ENCODE measurements at regions not wholly inside any gene's neighbourhood (a gene's known extent, or its start where the extent isn't known, plus 50 kb on each side); places are given as distances from the start of the nearest gene placed in this dataset.

- Histone ChIP-seq H3K4me1 (ENCODE audit: control insufficient read depth in 4 of 4, insufficient read depth in 4 of 4, low read length in 3 of 4) (no peaks in the 10 kb centered on the region), H3K27ac (ENCODE audit: low read depth in 1 of 2, low read length in 2 of 2) (no peak overlapping the region), H3K9me3 (ENCODE audit: control insufficient read depth in 4 of 4, low read length in 3 of 4) (no peaks in the 10 kb centered on the region), H3K36me3 (ENCODE audit: control insufficient read depth in 4 of 4, insufficient read depth in 3 of 4, low read depth in 1 of 4, low read length in 3 of 4) (no peaks in the 10 kb centered on the region), H3K9ac (ENCODE audit: low read depth in 1 of 2, low read length in 2 of 2) (no peak overlapping the region), H3K4me3 (ENCODE audit: low read depth in 1 of 3, low read length in 3 of 3) (no peak overlapping the region), H3K27me3 (ENCODE audit: control insufficient read depth in 4 of 4, insufficient read depth in 4 of 4, low read length in 3 of 4) (peaks cover 0 to 2% (median 0%) of the 10 kb centered on the region in 4 donors)
- TF ChIP-seq HNF4A (conservative IDR thresholded peaks at IDR 0.05), result no peak
- no peak for TF ChIP-seq JUND (IDR thresholded peaks at IDR 0.05)
- TF ChIP-seq TAF1 (conservative IDR thresholded peaks at IDR 0.05), result no peak
- TF ChIP-seq ZBTB33 (IDR thresholded peaks at IDR 0.05), result no peak
- no peak for TF ChIP-seq CTCF (IDR thresholded peaks at IDR 0.05; ENCODE audit: low read depth, low read length, missing input control)
- no peak for TF ChIP-seq FOXA2 (IDR thresholded peaks at IDR 0.05)
- no peak for TF ChIP-seq ATF3 (IDR thresholded peaks at IDR 0.05)
- TF ChIP-seq NR2F2 (IDR thresholded peaks at IDR 0.05), result no peak
- no peak for TF ChIP-seq FOXA1 (IDR thresholded peaks at IDR 0.05)
- TF ChIP-seq YY1 (IDR thresholded peaks at IDR 0.05), result no peak
- no peak for TF ChIP-seq RAD21 (IDR thresholded peaks at IDR 0.05)
- 25% methylated on average over 1 of the region's 1 CpG for WGBS
- no peak for DNase-seq (ENCODE audit: low spot score)
These were observed 639.6 kb downstream of the EPHA7 start for GRCh38 chr6:92779746-92780145.

- no peaks in the 10 kb centered on the region for H3K27me3 ChIP-seq (ENCODE audit: control insufficient read depth in 4 of 4, insufficient read depth in 4 of 4, low read length in 3 of 4)
- H3K36me3 ChIP-seq (ENCODE audit: control insufficient read depth in 4 of 4, insufficient read depth in 3 of 4, low read depth in 1 of 4, low read length in 3 of 4), result no peaks in the 10 kb centered on the region
- no peak overlapping the region for H3K9ac ChIP-seq (ENCODE audit: low read depth in 1 of 2, low read length in 2 of 2)
- no peak overlapping the region for H3K27ac ChIP-seq (ENCODE audit: low read depth in 1 of 2, low read length in 2 of 2)
- no peaks in the 10 kb centered on the region for H3K4me1 ChIP-seq (ENCODE audit: control insufficient read depth in 4 of 4, insufficient read depth in 4 of 4, low read length in 3 of 4)
- no peak overlapping the region for H3K4me3 ChIP-seq (ENCODE audit: low read depth in 1 of 3, low read length in 3 of 3)
- H3K9me3 ChIP-seq (ENCODE audit: control insufficient read depth in 4 of 4, low read length in 3 of 4), result no peaks in the 10 kb centered on the region
- TF ChIP-seq ZBTB33 (IDR thresholded peaks at IDR 0.05) (no peak), CTCF (IDR thresholded peaks at IDR 0.05; ENCODE audit: low read depth, low read length, missing input control) (peak; percentile 19), RAD21 (IDR thresholded peaks at IDR 0.05) (peak; percentile 42 to 58)
- 23% methylated on average over 1 of the region's 1 CpG for WGBS
- no peak for DNase-seq (ENCODE audit: low spot score)
These were observed 642.1 kb downstream of the EPHA7 start for GRCh38 chr6:92777146-92777740.

Measured in liver (tissue), 8 donors.